GM12864 (cell line): ENCODE measurements at regions not wholly inside any gene's neighbourhood (a gene's known extent, or its start where the extent isn't known, plus 50 kb on each side); places are given as distances from the start of the nearest gene placed in this dataset.

Experiments
- DNase-seq: peaks from one replicate; pipeline ENCODE4 v3.0.0-alpha.2; 2011; ENCODE audit warnings: low read depth
- H3K4me3 ChIP-seq: 2 replicates; pipeline ENCODE4 v1.5.1; 2011; ENCODE audit warnings: mild to moderate bottlenecking, low read depth, low read length, control low read depth
- TF ChIP-seq, protein P1 (sequence below): IDR thresholded peaks from 2 replicates; pipeline ENCODE4 v1.5.1; 2011; ENCODE audit warnings: low read depth, mild to moderate bottlenecking, moderate library complexity, low read length, control low read depth, inconsistent platforms; ENCODE audit errors: missing control alignments

DNA sequence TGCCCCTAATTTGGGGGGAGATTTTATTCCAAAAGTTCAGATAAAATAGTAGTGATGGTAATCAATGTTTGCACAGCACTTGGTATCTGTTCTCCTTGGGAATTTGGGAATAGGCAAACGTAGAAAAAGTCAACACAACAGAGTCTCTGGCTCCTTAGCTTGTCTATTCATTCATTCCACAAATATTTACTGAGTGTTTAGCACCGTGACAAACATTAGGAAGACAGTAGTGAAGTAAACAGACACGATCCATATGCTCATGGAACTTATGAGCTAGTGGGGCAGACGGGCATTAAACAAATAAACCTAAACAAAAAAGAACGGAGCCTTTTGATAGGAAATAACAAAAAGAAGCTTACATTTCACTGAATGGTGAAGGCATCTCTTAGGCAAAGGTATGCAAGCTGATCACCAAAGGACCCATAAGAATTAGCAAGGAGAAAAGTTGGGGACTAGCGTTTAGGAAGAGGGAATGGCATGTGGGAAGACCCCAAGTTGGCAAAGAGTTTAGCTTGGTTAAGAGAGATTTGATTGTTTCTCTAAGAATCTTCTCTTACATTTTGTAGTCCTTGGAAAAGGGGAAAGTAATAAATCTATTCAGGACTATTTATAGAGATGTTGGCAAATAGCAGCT, 243.9 kb upstream of the NPY start:
- H3K4me3 ChIP-seq, result no peak overlapping the region
- DNase-seq, result no peak
- TF ChIP-seq, protein P1, sequence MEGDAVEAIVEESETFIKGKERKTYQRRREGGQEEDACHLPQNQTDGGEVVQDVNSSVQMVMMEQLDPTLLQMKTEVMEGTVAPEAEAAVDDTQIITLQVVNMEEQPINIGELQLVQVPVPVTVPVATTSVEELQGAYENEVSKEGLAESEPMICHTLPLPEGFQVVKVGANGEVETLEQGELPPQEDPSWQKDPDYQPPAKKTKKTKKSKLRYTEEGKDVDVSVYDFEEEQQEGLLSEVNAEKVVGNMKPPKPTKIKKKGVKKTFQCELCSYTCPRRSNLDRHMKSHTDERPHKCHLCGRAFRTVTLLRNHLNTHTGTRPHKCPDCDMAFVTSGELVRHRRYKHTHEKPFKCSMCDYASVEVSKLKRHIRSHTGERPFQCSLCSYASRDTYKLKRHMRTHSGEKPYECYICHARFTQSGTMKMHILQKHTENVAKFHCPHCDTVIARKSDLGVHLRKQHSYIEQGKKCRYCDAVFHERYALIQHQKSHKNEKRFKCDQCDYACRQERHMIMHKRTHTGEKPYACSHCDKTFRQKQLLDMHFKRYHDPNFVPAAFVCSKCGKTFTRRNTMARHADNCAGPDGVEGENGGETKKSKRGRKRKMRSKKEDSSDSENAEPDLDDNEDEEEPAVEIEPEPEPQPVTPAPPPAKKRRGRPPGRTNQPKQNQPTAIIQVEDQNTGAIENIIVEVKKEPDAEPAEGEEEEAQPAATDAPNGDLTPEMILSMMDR, result no peak

DNA sequence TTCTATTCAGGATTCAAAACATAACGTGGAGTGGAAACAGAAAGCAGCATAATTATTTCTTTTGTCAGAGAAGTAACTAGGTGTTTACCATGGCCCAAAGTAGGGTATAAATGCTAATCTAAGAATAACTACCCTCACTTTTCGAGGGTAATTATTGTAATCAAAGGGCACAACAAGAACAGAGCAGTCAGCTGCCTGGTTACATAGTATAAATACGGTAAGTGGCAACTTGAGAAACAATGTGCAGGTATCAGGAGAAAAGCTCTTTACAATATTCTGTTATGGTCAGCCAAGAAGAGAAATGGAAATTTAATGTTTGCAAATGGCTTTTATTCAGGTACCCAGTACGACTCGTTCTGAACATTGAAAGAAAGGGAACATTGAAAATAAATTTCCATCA, 242.0 kb upstream of the NPY start:
- no peak for DNase-seq
- TF ChIP-seq, protein P1, result no peak
- H3K4me3 ChIP-seq, result no peak overlapping the region

DNA sequence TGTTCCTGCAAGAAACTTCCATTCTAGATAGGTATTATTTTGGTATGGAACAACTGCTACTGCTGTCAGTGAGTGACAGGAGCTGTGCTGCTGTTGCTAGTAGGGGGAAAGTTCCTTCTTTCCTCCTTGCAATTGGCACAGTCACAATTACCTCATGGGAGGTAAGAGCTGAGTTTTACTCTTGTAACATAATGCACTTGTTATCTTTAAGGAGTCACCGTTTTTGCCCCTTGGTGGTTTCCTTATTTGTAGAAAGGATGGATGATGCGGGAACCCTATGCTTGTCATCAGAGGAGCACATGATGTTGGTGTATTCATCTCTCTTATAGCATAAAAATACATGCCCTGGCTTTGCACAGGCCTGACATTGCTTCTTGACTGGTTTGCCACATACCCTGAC, 234.7 kb upstream of the NPY start:
- DNase-seq, result no peak
- H3K4me3 ChIP-seq, result no peak overlapping the region
- TF ChIP-seq, protein P1, result no peak

DNA sequence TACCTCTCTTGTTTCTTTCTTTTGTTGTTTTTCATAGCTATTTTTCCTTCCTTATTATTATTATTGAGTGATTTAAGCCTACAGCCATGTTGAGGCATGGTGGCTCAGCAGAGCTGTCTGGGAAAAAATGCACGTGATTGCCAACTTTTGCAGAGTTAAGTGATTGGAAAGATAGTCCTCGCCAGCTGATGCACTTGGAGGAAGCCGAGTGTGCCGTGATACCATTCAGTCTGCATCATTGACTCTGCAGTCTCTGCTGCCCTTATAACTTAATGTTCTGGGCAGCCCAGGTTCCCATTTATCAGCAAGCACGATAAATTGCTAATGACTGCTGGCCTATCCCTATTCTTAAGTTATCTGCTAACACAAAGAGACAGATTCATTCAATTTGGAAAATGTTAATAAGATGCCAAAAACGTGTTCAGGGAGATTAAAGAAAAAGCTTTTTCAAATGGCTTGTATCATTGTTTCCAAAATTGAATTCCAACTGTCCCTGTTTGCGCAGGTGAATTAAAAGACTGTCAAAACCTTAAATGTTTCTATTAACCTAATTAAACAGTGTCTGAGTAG, 232.9 kb upstream of the NPY start:
- no peak for DNase-seq
- TF ChIP-seq, protein P1, result no peak
- H3K4me3 ChIP-seq, result no peak overlapping the region

DNA sequence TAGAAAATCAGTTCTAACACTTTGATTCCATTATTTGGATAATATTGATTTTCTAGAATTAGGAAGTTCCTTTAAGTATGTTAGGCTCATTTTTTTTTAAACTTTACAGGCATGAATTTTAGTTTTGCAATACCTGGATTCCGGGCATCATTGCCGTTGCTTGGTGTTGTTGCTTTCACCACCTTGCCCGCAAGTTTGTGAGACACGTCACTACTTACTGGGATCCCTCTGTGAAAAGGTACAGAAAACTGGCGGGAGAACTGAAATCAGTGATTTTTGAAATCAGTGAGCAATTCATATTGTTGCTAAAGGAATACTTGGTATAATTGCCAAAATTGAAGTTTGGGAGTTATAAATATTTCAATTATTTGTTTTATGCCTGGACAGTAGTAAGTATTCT, 232.3 kb upstream of the NPY start:
- TF ChIP-seq, protein P1, result no peak
- DNase-seq, result no peak
- H3K4me3 ChIP-seq, result no peak overlapping the region

DNA sequence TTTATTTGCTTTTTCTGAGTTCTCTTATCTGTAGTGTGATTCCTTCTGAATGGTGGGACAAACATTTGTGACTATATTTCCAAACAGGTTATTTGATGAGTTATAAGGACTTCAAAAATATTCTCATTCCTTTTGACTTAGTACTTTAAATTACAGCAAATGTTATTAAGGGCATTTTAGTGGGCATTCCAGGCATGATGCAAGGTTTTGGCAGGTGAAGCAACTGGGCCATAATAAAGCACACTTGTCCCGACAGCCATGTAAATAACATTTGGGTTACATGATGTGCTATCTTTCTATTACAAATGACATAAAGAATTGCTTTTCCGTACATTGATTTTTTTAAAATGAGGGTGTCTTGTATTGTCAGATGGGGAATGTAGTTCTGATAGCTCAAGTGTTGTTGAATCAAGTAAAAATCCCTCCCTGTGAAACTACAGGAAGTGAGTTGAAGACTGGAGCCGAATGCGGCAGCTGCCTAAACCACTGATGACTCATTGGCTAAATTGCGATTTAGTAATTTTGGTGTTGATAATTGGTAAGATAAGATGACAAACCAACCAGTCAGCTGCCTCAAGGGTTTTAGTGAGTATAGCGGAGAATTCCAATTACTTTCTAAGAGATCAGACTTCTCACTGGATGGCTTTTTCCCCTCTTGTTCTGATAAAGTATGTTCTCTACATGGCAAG, 231.3 kb upstream of the NPY start:
- no peak overlapping the region for H3K4me3 ChIP-seq
- no peak for DNase-seq
- TF ChIP-seq, protein P1, result no peak

DNA sequence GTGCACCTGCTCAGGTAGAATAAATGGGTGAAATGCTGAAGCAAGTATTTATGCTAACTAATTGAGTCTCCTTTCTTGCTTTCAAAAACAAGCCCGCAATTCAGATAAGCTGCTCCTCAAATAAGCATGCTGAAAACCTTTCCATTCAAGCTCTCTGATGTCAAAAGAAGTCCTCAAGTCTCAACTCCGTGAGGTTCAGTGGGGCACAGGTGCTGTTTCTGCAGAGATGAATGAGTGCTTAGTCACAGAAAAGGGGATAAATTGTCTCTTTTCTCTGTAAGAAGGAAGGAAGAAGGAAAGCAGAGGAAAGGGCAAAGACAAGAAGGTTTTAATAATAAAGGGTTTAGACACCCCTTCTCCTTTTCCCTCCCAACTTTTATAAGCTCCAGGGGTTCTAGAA, 229.8 kb upstream of the NPY start:
- no peak overlapping the region for H3K4me3 ChIP-seq
- DNase-seq, result no peak
- TF ChIP-seq, protein P1, result no peak
